Activated naive CD8-positive, alpha-beta T cell treated with anti-CD3 and anti-CD28 coated beads, Interleukin-2, amount 50 U/mL, for 16 hours (primary cell): ENCODE measurements at regions not wholly inside any gene's neighbourhood (a gene's known extent, or its start where the extent isn't known, plus 50 kb on each side); places are given as distances from the start of the nearest gene placed in this dataset.

ENCODE experiments used
- DNase-seq: peaks from one replicate; pipeline ENCODE4 v3.0.0-alpha.2; 2020; ENCODE audit warnings: low read depth, low spot score

- DNase-seq = no peak
Measured at GRCh38 chr20:60976139-60976538, 275.9 kb upstream of the CDH4 start.

- no peak for DNase-seq
Measured at GRCh38 chr20:60976913-60977312, 275.1 kb upstream of the CDH4 start.

- DNase-seq = no peak
Measured at GRCh38 chr20:60977901-60978300, 274.2 kb upstream of the CDH4 start.

- no peak for DNase-seq
Measured at GRCh38 chr20:60984666-60985065, 267.4 kb upstream of the CDH4 start.

GRCh38 chr20:60986506-60987156, 265.4 kb upstream of the CDH4 start:
- DNase-seq = no peak

GRCh38 chr20:60990061-60990460, 262.0 kb upstream of the CDH4 start:
- DNase-seq = no peak

GRCh38 chr20:60990643-60991042, 261.4 kb upstream of the CDH4 start:
- DNase-seq = no peak

GRCh38 chr20:60993433-60994044, 258.5 kb upstream of the CDH4 start:
- DNase-seq = no peak

GRCh38 chr20:60999250-60999649, 252.8 kb upstream of the CDH4 start:
- DNase-seq = no peak

GRCh38 chr20:61002090-61002489, 250.0 kb upstream of the CDH4 start:
- no peak for DNase-seq

GRCh38 chr20:61014491-61014890, 237.6 kb upstream of the CDH4 start:
- no peak for DNase-seq

- no peak for DNase-seq
Measured at GRCh38 chr20:61015602-61016001, 236.5 kb upstream of the CDH4 start.

- no peak for DNase-seq
Measured at GRCh38 chr20:61019322-61019721, 232.7 kb upstream of the CDH4 start.

GRCh38 chr20:61023612-61024011, 228.4 kb upstream of the CDH4 start:
- DNase-seq = no peak

GRCh38 chr20:61024390-61024789, 227.7 kb upstream of the CDH4 start:
- no peak for DNase-seq

- no peak for DNase-seq
Measured at GRCh38 chr20:61025536-61025935, 226.5 kb upstream of the CDH4 start.

GRCh38 chr20:61026173-61026572, 225.9 kb upstream of the CDH4 start:
- no peak for DNase-seq

- no peak for DNase-seq
Measured at GRCh38 chr20:61026731-61027130, 225.3 kb upstream of the CDH4 start.

- DNase-seq = no peak
Measured at GRCh38 chr20:61027218-61027617, 224.8 kb upstream of the CDH4 start.

- no peak for DNase-seq
Measured at GRCh38 chr20:61030130-61030529, 221.9 kb upstream of the CDH4 start.

- DNase-seq = no peak
Measured at GRCh38 chr20:61031101-61031830, 220.8 kb upstream of the CDH4 start.

- no peak for DNase-seq
Measured at GRCh38 chr20:61037498-61037897, 214.6 kb upstream of the CDH4 start.

GRCh38 chr20:61041481-61041880, 210.6 kb upstream of the CDH4 start:
- DNase-seq = no peak
